ENCODE measurements at regions not wholly inside any gene's neighbourhood (a gene's known extent, or its start where the extent isn't known, plus 50 kb on each side); places are given as distances from the start of the nearest gene placed in this dataset.

GRCh38 chr11:121869478-121869877 is 246.5 kb downstream of the BLID start:
- no peak overlapping the region for H3K9ac ChIP-seq (ENCODE audit: low read length)
- H4K91ac ChIP-seq (ENCODE audit: low read depth, low read length), result no peak overlapping the region
- H2AFZ ChIP-seq (ENCODE audit: insufficient read depth, low read length, poor library complexity), result no peak overlapping the region
- no peak for DNase-seq
- H2AK5ac ChIP-seq (ENCODE audit: low read length), result no peak overlapping the region
- H3K79me2 ChIP-seq (ENCODE audit: control insufficient read depth, insufficient read depth, low read length, poor library complexity), result no peaks in the 10 kb centered on the region
- H3K27me3 ChIP-seq (ENCODE audit: insufficient read depth, low read length), result no peaks in the 10 kb centered on the region
- no peak overlapping the region for H4K12ac ChIP-seq (ENCODE audit: low read depth, low read length)
- H3K23ac ChIP-seq (ENCODE audit: low read length), result no peak overlapping the region
- H3K36me3 ChIP-seq (ENCODE audit: control insufficient read depth in 1 of 2, insufficient read depth in 2 of 2, low read length in 2 of 2), result no peaks in the 10 kb centered on the region
- H3K27ac ChIP-seq (ENCODE audit: low read depth, low read length), result no peak overlapping the region
- H3K79me1 ChIP-seq (ENCODE audit: low read length), result no peaks in the 10 kb centered on the region
- H3K4ac ChIP-seq (ENCODE audit: low read depth, low read length), result no peak overlapping the region
- H2BK5ac ChIP-seq (ENCODE audit: low read depth, low read length, poor library complexity), result no peak overlapping the region
- H3K18ac ChIP-seq (ENCODE audit: low read length), result no peak overlapping the region
- no peaks in the 10 kb centered on the region for H3K4me1 ChIP-seq (ENCODE audit: control insufficient read depth in 1 of 2, insufficient read depth in 2 of 2, low read length in 2 of 2)
- H2BK12ac ChIP-seq (ENCODE audit: low read length), result no peak overlapping the region
- no CpG with 5 or more reads among the region's 7 CpGs for WGBS (ENCODE audit: extremely low coverage, insufficient coverage, insufficient read length)
- H3K14ac ChIP-seq (ENCODE audit: low read length), result no peak overlapping the region
- no peak overlapping the region for H4K8ac ChIP-seq (ENCODE audit: low read depth, low read length)
- H2BK120ac ChIP-seq (ENCODE audit: insufficient read depth, low read length, poor library complexity), result no peak overlapping the region
- H3K4me2 ChIP-seq (ENCODE audit: low read length), result no peak overlapping the region
- no peaks in the 10 kb centered on the region for H3K9me3 ChIP-seq (ENCODE audit: insufficient read depth, low read depth, low read length)
- H3K4me3 ChIP-seq (ENCODE audit: low read depth, low read length), result no peak overlapping the region

- H2BK12ac ChIP-seq (ENCODE audit: low read length), result no peak overlapping the region
- WGBS (ENCODE audit: extremely low coverage, insufficient coverage, insufficient read length), result no CpG with 5 or more reads among the region's 6 CpGs
- H3K36me3 ChIP-seq (ENCODE audit: control insufficient read depth in 1 of 2, insufficient read depth in 2 of 2, low read length in 2 of 2), result no peaks in the 10 kb centered on the region
These were observed 249.3 kb downstream of the BLID start for GRCh38 chr11:121866754-121867153.

GRCh38 chr11:121864660-121865059 is 251.4 kb downstream of the BLID start:
- no peak overlapping the region for H2BK120ac ChIP-seq (ENCODE audit: insufficient read depth, low read length, poor library complexity)
- WGBS (ENCODE audit: extremely low coverage, insufficient coverage, insufficient read length), result no CpG with 5 or more reads among the region's 1 CpG
- H3K36me3 ChIP-seq (ENCODE audit: control insufficient read depth in 1 of 2, insufficient read depth in 2 of 2, low read length in 2 of 2), result no peaks in the 10 kb centered on the region
- H3K4me3 ChIP-seq (ENCODE audit: low read depth, low read length), result no peak overlapping the region
- H3K79me1 ChIP-seq (ENCODE audit: low read length), result no peaks in the 10 kb centered on the region
- no peak overlapping the region for H3K4ac ChIP-seq (ENCODE audit: low read depth, low read length)
- no peak overlapping the region for H3K27ac ChIP-seq (ENCODE audit: low read depth, low read length)
- H4K12ac ChIP-seq (ENCODE audit: low read depth, low read length), result no peak overlapping the region
- H3K18ac ChIP-seq (ENCODE audit: low read length), result no peak overlapping the region
- no peak overlapping the region for H3K23ac ChIP-seq (ENCODE audit: low read length)
- H2AFZ ChIP-seq (ENCODE audit: insufficient read depth, low read length, poor library complexity), result no peak overlapping the region
- no peaks in the 10 kb centered on the region for H3K27me3 ChIP-seq (ENCODE audit: insufficient read depth, low read length)
- no peaks in the 10 kb centered on the region for H3K79me2 ChIP-seq (ENCODE audit: control insufficient read depth, insufficient read depth, low read length, poor library complexity)
- no peak for DNase-seq
- no peak overlapping the region for H2AK5ac ChIP-seq (ENCODE audit: low read length)
- H4K91ac ChIP-seq (ENCODE audit: low read depth, low read length), result no peak overlapping the region
- H3K4me2 ChIP-seq (ENCODE audit: low read length), result no peak overlapping the region
- H3K9ac ChIP-seq (ENCODE audit: low read length), result no peak overlapping the region
- no peak overlapping the region for H4K8ac ChIP-seq (ENCODE audit: low read depth, low read length)
- H3K9me3 ChIP-seq (ENCODE audit: insufficient read depth, low read depth, low read length), result no peaks in the 10 kb centered on the region
- no peak overlapping the region for H2BK5ac ChIP-seq (ENCODE audit: low read depth, low read length, poor library complexity)
- no peaks in the 10 kb centered on the region for H3K4me1 ChIP-seq (ENCODE audit: control insufficient read depth in 1 of 2, insufficient read depth in 2 of 2, low read length in 2 of 2)
- no peak overlapping the region for H2BK12ac ChIP-seq (ENCODE audit: low read length)
- no peak overlapping the region for H3K14ac ChIP-seq (ENCODE audit: low read length)

More at GRCh38 chr11:121866754-121867153, 249.3 kb downstream of the BLID start:
- no peaks in the 10 kb centered on the region for H3K79me1 ChIP-seq (ENCODE audit: low read length)
- DNase-seq, result no peak
- no peak overlapping the region for H2BK120ac ChIP-seq (ENCODE audit: insufficient read depth, low read length, poor library complexity)
- no peak overlapping the region for H2BK5ac ChIP-seq (ENCODE audit: low read depth, low read length, poor library complexity)
- no peak overlapping the region for H2AFZ ChIP-seq (ENCODE audit: insufficient read depth, low read length, poor library complexity)
- no peaks in the 10 kb centered on the region for H3K79me2 ChIP-seq (ENCODE audit: control insufficient read depth, insufficient read depth, low read length, poor library complexity)
- H3K4ac ChIP-seq (ENCODE audit: low read depth, low read length), result no peak overlapping the region
- no peaks in the 10 kb centered on the region for H3K9me3 ChIP-seq (ENCODE audit: insufficient read depth, low read depth, low read length)
- no peak overlapping the region for H4K12ac ChIP-seq (ENCODE audit: low read depth, low read length)
- H4K91ac ChIP-seq (ENCODE audit: low read depth, low read length), result no peak overlapping the region
- no peak overlapping the region for H3K4me3 ChIP-seq (ENCODE audit: low read depth, low read length)
- H3K4me1 ChIP-seq (ENCODE audit: control insufficient read depth in 1 of 2, insufficient read depth in 2 of 2, low read length in 2 of 2), result no peaks in the 10 kb centered on the region
- H4K8ac ChIP-seq (ENCODE audit: low read depth, low read length), result no peak overlapping the region
- H3K14ac ChIP-seq (ENCODE audit: low read length), result no peak overlapping the region
- no peak overlapping the region for H3K27ac ChIP-seq (ENCODE audit: low read depth, low read length)
- H3K23ac ChIP-seq (ENCODE audit: low read length), result no peak overlapping the region
- no peak overlapping the region for H2AK5ac ChIP-seq (ENCODE audit: low read length)
- no peak overlapping the region for H3K18ac ChIP-seq (ENCODE audit: low read length)
- no peaks in the 10 kb centered on the region for H3K27me3 ChIP-seq (ENCODE audit: insufficient read depth, low read length)
- no peak overlapping the region for H3K4me2 ChIP-seq (ENCODE audit: low read length)
- H3K9ac ChIP-seq (ENCODE audit: low read length), result no peak overlapping the region

- H3K27ac ChIP-seq (ENCODE audit: low read depth, low read length), result no peak overlapping the region
- no CpG with 5 or more reads among the region's 4 CpGs for WGBS (ENCODE audit: extremely low coverage, insufficient coverage, insufficient read length)
- H3K4me3 ChIP-seq (ENCODE audit: low read depth, low read length), result no peak overlapping the region
- H2BK12ac ChIP-seq (ENCODE audit: low read length), result no peak overlapping the region
- H3K4me2 ChIP-seq (ENCODE audit: low read length), result no peak overlapping the region
- no peak for DNase-seq
- H2BK120ac ChIP-seq (ENCODE audit: insufficient read depth, low read length, poor library complexity), result no peak overlapping the region
- no peaks in the 10 kb centered on the region for H3K4me1 ChIP-seq (ENCODE audit: control insufficient read depth in 1 of 2, insufficient read depth in 2 of 2, low read length in 2 of 2)
- H2BK5ac ChIP-seq (ENCODE audit: low read depth, low read length, poor library complexity), result no peak overlapping the region
- no peaks in the 10 kb centered on the region for H3K79me2 ChIP-seq (ENCODE audit: control insufficient read depth, insufficient read depth, low read length, poor library complexity)
- H3K27me3 ChIP-seq (ENCODE audit: insufficient read depth, low read length), result no peaks in the 10 kb centered on the region
- no peaks in the 10 kb centered on the region for H3K36me3 ChIP-seq (ENCODE audit: control insufficient read depth in 1 of 2, insufficient read depth in 2 of 2, low read length in 2 of 2)
- H2AK5ac ChIP-seq (ENCODE audit: low read length), result no peak overlapping the region
- no peaks in the 10 kb centered on the region for H3K79me1 ChIP-seq (ENCODE audit: low read length)
- no peak overlapping the region for H4K91ac ChIP-seq (ENCODE audit: low read depth, low read length)
- no peak overlapping the region for H3K18ac ChIP-seq (ENCODE audit: low read length)
- no peak overlapping the region for H4K12ac ChIP-seq (ENCODE audit: low read depth, low read length)
- no peak overlapping the region for H2AFZ ChIP-seq (ENCODE audit: insufficient read depth, low read length, poor library complexity)
- no peak overlapping the region for H4K8ac ChIP-seq (ENCODE audit: low read depth, low read length)
- H3K4ac ChIP-seq (ENCODE audit: low read depth, low read length), result no peak overlapping the region
- H3K14ac ChIP-seq (ENCODE audit: low read length), result no peak overlapping the region
- H3K9ac ChIP-seq (ENCODE audit: low read length), result no peak overlapping the region
- H3K9me3 ChIP-seq (ENCODE audit: insufficient read depth, low read depth, low read length), result no peaks in the 10 kb centered on the region
- H3K23ac ChIP-seq (ENCODE audit: low read length), result no peak overlapping the region
These were observed 252.9 kb downstream of the BLID start for GRCh38 chr11:121863126-121863525.
